HepG2 (cell line): ENCODE measurements at regions not wholly inside any gene's neighbourhood (a gene's known extent, or its start where the extent isn't known, plus 50 kb on each side); places are given as distances from the start of the nearest gene placed in this dataset.

Experiments
- ATAC-seq: fragments of 200-7000 bp; cut with Tn5 transposase; 3 replicates; pipeline ENCODE4 v1.9.1; 2020; ENCODE audit warnings: mild to moderate bottlenecking, moderate library complexity
- BruUV-seq: library from RNA; stranded (reverse); fragments of 400-500 nt; replicated peaks from 2 replicates; lab custom pipeline; 2021; lab: Mats Ljungman, UMichigan
- CTCF ChIA-PET: fragments of 300-600 bp; formaldehyde crosslinking; extraction: SDS; loops from one replicate; lab custom pipeline; 2021; ENCODE audit warnings: low total read pairs, inconsistent platforms, low intra/inter-chr PET ratio; lab: Yijun Ruan, JAX
- POLR2A ChIA-PET: fragments of 350-600 bp; sonication (Branson Sonifier 250); formaldehyde crosslinking; loops from one replicate; lab custom pipeline; 2020; ENCODE audit warnings: antibody characterized with exemption, inconsistent platforms; lab: Yijun Ruan, JAX
- DNase-seq: peaks from one replicate; pipeline ENCODE4 v3.0.0-alpha.2; 2015; ENCODE audit warnings: low spot score
- FAIRE-seq: peaks from 3 replicates; lab custom pipeline; 2011; peaks lifted over from hg19 to GRCh38; lab: Jason Lieb, UNC
- H2AFZ ChIP-seq: one replicate; pipeline ENCODE4 v1.6.1; 2011; ENCODE audit warnings: low read length, inconsistent platforms
- H3K27ac ChIP-seq: fragments of 300-600 bp; 3 replicates; pipeline ENCODE4 v1.8.0; 2011; ENCODE audit warnings: mixed run types, mild to moderate bottlenecking, mixed read lengths, low read length, inconsistent platforms; ENCODE audit not compliant: insufficient read depth; ENCODE audit errors: extremely low read length
- H3K27me3 ChIP-seq, 2 experiments: fragments of 200-600 bp in 1 of 2; 2 replicates in 1 of 2; 3 replicates in 1 of 2; pipeline versions ENCODE4 v1.6.0 to v1.8.0; 2011; ENCODE audit warnings: low read length in 2 of 2, mild to moderate bottlenecking in 2 of 2, moderate library complexity in 2 of 2, inconsistent platforms in 1 of 2; ENCODE audit not compliant: insufficient read depth in 2 of 2, control insufficient read depth in 1 of 2
- H3K36me3 ChIP-seq, 2 experiments: fragments of 200-600 bp in 1 of 2; replicated peaks in 1 of 2; 2 replicates in 1 of 2; 3 replicates in 1 of 2; pipeline versions ENCODE4 v1.5.1 to v1.8.0; 2011; ENCODE audit warnings: low read length in 2 of 2, inconsistent platforms in 1 of 2; ENCODE audit not compliant: insufficient read depth in 2 of 2, control insufficient read depth in 1 of 2
- H3K4me1 ChIP-seq: 2 replicates; pipeline ENCODE4 v1.5.1; 2012; ENCODE audit warnings: low read length, inconsistent platforms; ENCODE audit not compliant: insufficient read depth
- H3K4me2 ChIP-seq: 2 replicates; pipeline ENCODE4 v1.6.0; 2011; ENCODE audit warnings: low read depth, low read length, inconsistent platforms
- H3K4me3 ChIP-seq, 3 experiments: fragments of 200-600 bp in 1 of 3; sonication (generic), shearing (Covaris generic) in 1 of 3; replicated peaks in 1 of 3; 2 replicates each; pipeline ENCODE4 v1.5.1; 2011 to 2016; ENCODE audit warnings: low read length in 3 of 3, inconsistent platforms in 2 of 3, low read depth in 2 of 3, mild to moderate bottlenecking in 2 of 3, control low read depth in 1 of 3, mixed read lengths in 1 of 3; ENCODE audit not compliant: insufficient read depth in 1 of 3
- H3K79me2 ChIP-seq: one replicate; pipeline ENCODE4 v1.6.1; 2011; ENCODE audit warnings: low read length, inconsistent platforms; ENCODE audit not compliant: insufficient read depth
- H3K9ac ChIP-seq: 2 replicates; pipeline ENCODE4 v1.6.0; 2011; ENCODE audit warnings: mild to moderate bottlenecking, low read depth, low read length, inconsistent platforms; ENCODE audit not compliant: insufficient read depth
- H3K9me3 ChIP-seq: 2 replicates; pipeline ENCODE4 v1.5.1; 2012; ENCODE audit warnings: mild to moderate bottlenecking, low read length
- H4K20me1 ChIP-seq: 2 replicates; pipeline ENCODE4 v1.6.0; 2011; ENCODE audit warnings: inconsistent platforms, mild to moderate bottlenecking, low read length, moderate library complexity; ENCODE audit not compliant: insufficient read depth
- ELF3 ChIP-seq: IDR thresholded peaks from 2 replicates; pipeline ENCODE4 v1.6.1; 2016; ENCODE audit warnings: missing genetic modification reagents, missing compliant biosample characterization
- HDAC6 ChIP-seq: fragments of 200-600 bp; sonication (generic); IDR thresholded peaks from 2 replicates; pipeline ENCODE4 v1.7.0; 2017; ENCODE audit warnings: mild to moderate bottlenecking, antibody characterized with exemption, low read length, low read depth
- HNRNPUL1 ChIP-seq: fragments of 200-400 bp; formaldehyde crosslinking; IDR thresholded peaks from 2 replicates; pipeline ENCODE4 v1.6.1; 2017; ENCODE audit warnings: low read depth, mild to moderate bottlenecking, low read length, moderate library complexity
- KLF12 ChIP-seq: sonication (generic); formaldehyde crosslinking; IDR thresholded peaks from 2 replicates; pipeline ENCODE4 v1.4.0; 2020; ENCODE audit warnings: missing genetic modification reagents, borderline replicate concordance
- MZF1 ChIP-seq: sonication (generic); formaldehyde crosslinking; IDR thresholded peaks from 2 replicates; pipeline ENCODE4 v1.8.1; 2023; ENCODE audit warnings: mild to moderate bottlenecking, missing genetic modification reagents, borderline replicate concordance
- SNAPC2 ChIP-seq: sonication (generic); formaldehyde crosslinking; IDR thresholded peaks from 2 replicates; pipeline ENCODE4 v1.8.1; 2022; ENCODE audit warnings: mild to moderate bottlenecking, missing genetic modification reagents
- TMF1 ChIP-seq: sonication (generic); formaldehyde crosslinking; IDR thresholded peaks from 2 replicates; pipeline ENCODE4 v1.8.1; 2022; ENCODE audit warnings: low read depth, missing genetic modification reagents
- ZBTB40 ChIP-seq, 2 experiments: fragments of 450-650 bp in 1 of 2; sonication (generic) in 1 of 2; formaldehyde crosslinking in 1 of 2; IDR thresholded peaks; 2 replicates each; pipeline versions ENCODE4 v1.6.1 to v1.8.0; 2016 to 2022; ENCODE audit warnings: antibody characterized with exemption in 1 of 2, mild to moderate bottlenecking in 1 of 2, missing genetic modification reagents in 1 of 2
- ZNF34 ChIP-seq: sonication (generic); formaldehyde crosslinking; IDR thresholded peaks from 2 replicates; pipeline ENCODE4 v1.4.0; 2020; ENCODE audit warnings: mild to moderate bottlenecking, missing genetic modification reagents, borderline replicate concordance
- ZNF367 ChIP-seq: sonication (generic); formaldehyde crosslinking; IDR thresholded peaks from 2 replicates; pipeline ENCODE4 v1.4.0; 2020; ENCODE audit warnings: missing genetic modification reagents, borderline replicate concordance
- ZNF468 ChIP-seq: sonication (generic); formaldehyde crosslinking; IDR thresholded peaks from 2 replicates; pipeline ENCODE4 v1.8.0; 2022; ENCODE audit warnings: mild to moderate bottlenecking, moderate library complexity, missing genetic modification reagents
- ZNF556 ChIP-seq: sonication (generic); formaldehyde crosslinking; IDR thresholded peaks from 2 replicates; pipeline ENCODE4 v1.4.0; 2020; ENCODE audit warnings: mild to moderate bottlenecking, missing genetic modification reagents, borderline replicate concordance
- ZNF746 ChIP-seq: sonication (generic); formaldehyde crosslinking; IDR thresholded peaks from 2 replicates; pipeline ENCODE4 v1.8.0; 2022; ENCODE audit warnings: mild to moderate bottlenecking, missing genetic modification reagents
- WGBS: methylation state at CpG from one replicate; pipeline ENCODE4 v1.1.6; 2017; ENCODE audit warnings: low lambda C conversion rate; 5-methylcytosine and 5-hydroxymethylcytosine counted together
- in situ Hi-C: cut with HindIII; loops from 2 replicates; pipeline ENCODE4 v1.10.0; 2017; ENCODE audit warnings: low pct_unique_long_range_greater_than_20kb; ENCODE audit not compliant: extremely low pct_ligation_motif_present
- intact Hi-C: fragments of 100-400 bp; cut with micrococcal nuclease; formaldehyde crosslinking; loops from one replicate; pipeline ENCODE4 v1.10.0; 2022; ENCODE audit not compliant: unreplicated experiment

GRCh38 chr9:120235081-120235480 lies 344.9 kb downstream of the CDK5RAP2 start:
- intact Hi-C loops: no loop called here
- WGBS: 5% methylated on average over 2 of the region's 2 CpGs
- TF ChIP-seq HNRNPUL1 (no peak), ZNF367 (CRISPR knock-in tag) (no peak), ZBTB40 (IDR thresholded peaks at IDR 0.05) (no peak), ZBTB40 (CRISPR knock-in tag; IDR thresholded peaks at IDR 0.05) (no peak), MZF1 (CRISPR knock-in tag) (no peak), ZNF746 (CRISPR knock-in tag) (no peak), KLF12 (CRISPR knock-in tag) (no peak), HDAC6 (no peak), ZNF468 (CRISPR knock-in tag) (no peak), ELF3 (CRISPR knock-in tag) (no peak), ZNF34 (no peak), ZNF556 (CRISPR knock-in tag) (no peak), SNAPC2 (CRISPR knock-in tag) (no peak), TMF1 (CRISPR knock-in tag) (no peak)
- H3K27me3 ChIP-seq: no peaks in the 10 kb centered on the region
- POLR2A ChIA-PET: no interaction called here
- FAIRE-seq (no peak), ATAC-seq (no peak), DNase-seq (no peak)
- no peak overlapping the region for H2AFZ ChIP-seq
- H3K4me3 ChIP-seq: no peak overlapping the region
- in situ Hi-C loops: no loop called here
- H3K9ac ChIP-seq: no peak overlapping the region
- CTCF ChIA-PET: no interaction called here
- H4K20me1 ChIP-seq: no peaks in the 10 kb centered on the region
- no TSS peak for BruUV-seq
- H3K36me3 ChIP-seq: no peaks in the 10 kb centered on the region
- H3K79me2 ChIP-seq: no peaks in the 10 kb centered on the region
- no peaks in the 10 kb centered on the region for H3K9me3 ChIP-seq
- no peak overlapping the region for H3K27ac ChIP-seq
- 0 out of 2 replicates have a peak, but pooled peaks cover under 1% of the 10 kb centered on the region for H3K4me1 ChIP-seq
- H3K4me2 ChIP-seq: no peak overlapping the region
